GM21526 (cell line): ENCODE measurements at regions not wholly inside any gene's neighbourhood (a gene's known extent, or its start where the extent isn't known, plus 50 kb on each side); places are given as distances from the start of the nearest gene placed in this dataset.
"Not testable (repeated sequence)": the region's sequence is repeated elsewhere in the genome, so short reads cannot be mapped to it uniquely, and the experiment has no call there.

Source experiments
- ATAC-seq: cut with Tn5 transposase; IDR thresholded peaks from one replicate; pipeline ENCODE4 v1.9.1; 2021; ENCODE audit warnings: moderate library complexity; ENCODE audit not compliant: unreplicated experiment, low FRiP score

DNA sequence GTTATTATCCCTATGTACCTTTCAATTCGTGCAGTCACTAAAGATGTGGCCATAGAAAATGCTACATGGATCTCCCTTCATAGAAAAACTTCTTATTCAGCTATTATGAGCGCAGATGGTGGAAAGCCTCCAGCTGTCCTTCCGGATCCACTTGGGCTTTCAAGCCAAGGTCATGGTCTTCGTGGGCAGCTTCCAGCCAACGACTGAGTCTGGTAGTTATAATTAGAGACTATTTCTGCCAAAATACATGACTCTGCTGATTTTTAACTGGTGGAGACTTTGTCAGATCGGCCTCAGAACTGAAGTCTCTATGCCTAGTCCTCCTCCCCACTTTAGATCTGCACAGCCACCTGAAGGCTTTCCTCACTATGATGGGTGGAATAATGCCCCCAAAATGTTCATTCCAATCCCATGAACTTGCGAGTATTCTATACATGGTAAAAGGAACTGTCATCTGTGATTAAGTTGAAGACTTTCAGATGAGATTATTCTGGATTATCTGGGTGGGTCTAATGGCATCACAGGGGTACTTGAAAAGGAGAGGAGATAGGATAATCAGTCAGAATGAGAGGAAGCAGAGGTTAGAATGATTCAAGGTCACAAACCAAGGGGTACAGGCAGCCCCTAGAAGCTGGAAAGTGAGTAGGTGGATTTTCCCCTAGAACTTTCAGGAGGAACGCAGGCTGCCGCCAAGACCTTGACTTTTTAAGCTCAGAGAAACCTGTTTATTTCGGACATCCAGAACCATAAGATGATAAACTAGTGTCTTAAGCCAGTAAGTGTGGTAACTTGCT, 171.1 kb upstream of the CXCL13 start:
- no peak for ATAC-seq

DNA sequence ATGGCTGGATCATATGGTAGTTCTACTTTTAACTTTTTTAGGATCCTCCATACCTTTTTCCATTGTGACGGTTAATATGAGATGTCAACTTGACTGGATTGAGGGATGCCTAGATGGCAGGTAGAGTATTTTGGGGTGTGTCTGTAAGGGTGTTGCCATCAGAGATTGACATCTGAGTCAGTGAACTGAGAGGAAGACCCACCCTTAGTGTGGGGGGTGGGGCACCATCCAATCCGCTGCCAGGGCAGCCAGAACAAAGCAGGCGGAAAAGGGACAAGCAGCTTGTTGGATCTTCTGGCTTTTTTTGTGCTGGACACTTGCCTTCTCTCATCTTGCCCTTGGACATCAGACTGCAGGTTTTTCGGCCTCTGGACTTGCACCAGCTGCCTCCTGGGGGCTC, 168.5 kb upstream of the CXCL13 start:
- no peak for ATAC-seq

DNA sequence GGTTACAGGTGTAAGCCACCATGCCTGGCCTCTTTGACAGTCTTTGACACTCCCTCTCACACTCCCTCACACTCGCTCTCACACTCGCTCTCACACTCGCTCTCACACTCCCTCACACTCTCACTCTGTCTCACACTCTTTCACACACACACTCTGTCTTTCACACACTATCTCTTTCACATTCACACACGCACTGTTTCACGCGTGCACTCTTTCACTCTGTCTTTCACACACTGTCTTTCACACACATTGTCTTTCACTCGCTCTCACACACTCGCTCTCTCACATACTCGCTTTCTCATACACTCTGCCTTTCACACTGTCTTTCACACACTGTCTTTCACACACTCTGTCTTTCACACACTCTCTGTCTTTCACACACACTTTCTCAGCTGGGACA, 167.1 kb upstream of the CXCL13 start:
- no peak for ATAC-seq

DNA sequence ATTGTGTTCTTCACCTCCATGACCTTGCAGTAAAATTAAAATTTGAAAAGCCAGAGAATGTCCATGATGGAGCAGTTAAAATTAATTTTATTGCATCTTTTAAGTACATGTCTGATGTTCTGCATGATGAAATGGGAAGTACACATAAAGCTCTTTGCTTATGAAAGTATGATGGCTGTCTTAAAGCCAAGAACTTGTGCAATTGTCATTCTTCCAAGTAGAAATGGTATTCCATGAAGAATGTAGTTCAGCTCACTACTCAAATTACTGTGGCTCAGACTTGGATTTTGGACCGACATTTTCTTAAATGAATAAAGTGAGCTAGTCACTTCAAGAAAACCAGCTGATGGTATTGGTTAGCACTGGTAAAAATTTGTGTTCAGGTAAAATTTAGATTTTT, 161.7 kb upstream of the CXCL13 start:
- no peak for ATAC-seq

DNA sequence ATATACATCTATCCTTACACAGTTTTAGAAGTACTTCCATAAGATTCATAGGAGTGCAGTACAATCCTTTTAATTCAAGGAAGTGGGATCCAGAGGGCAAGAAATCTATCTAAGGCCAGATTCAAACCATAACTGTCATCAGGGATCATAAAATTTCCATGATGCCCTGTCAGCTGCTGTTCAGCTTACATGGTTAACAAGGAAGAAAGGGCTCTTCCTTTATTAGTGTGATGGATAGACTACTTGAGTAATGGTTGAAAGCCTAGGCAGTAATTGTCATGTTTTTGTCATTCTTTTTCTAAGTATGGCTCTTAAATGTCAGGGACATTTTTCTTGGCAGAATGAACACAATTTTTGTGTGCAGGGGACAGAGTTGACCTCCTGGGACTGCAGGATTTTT, 159.8 kb upstream of the CXCL13 start:
- no peak for ATAC-seq

DNA sequence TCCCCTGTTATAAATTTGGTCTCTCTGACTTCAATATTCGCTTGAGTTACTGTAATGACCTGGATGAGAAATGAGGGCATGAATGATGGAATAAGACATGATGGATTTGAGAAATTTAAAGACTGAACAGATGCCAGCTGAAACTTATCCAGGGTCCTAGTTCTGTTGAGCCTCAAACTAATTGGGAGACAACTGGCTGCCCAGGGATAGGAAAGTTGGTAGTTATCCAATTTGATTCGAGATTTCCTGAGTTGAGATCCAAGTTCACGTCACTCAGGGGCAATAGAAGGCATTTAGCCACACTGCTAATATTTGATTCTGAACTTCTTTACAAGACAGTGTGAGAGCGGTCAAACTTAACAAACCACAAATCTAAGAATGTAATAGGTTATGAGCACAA, 159.0 kb upstream of the CXCL13 start:
- ATAC-seq: no peak

DNA sequence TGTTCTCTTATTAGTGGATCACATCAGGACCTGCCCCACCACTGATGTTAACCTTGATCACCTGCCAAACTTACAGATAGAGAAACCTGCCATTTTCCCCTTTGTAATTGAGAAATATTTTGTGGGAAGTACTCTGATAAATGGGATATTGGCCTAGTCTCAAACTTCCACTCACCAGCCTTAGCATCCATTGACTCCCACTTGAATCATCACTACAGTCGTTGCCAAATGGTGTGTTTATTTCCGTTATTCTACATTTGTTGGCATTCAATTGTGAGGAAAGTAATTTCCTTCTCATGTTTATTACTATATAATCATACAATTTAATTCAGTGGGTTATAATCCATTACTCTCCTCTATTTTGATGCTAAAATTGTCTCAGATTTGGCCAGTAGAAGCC, 156.4 kb upstream of the CXCL13 start:
- no peak for ATAC-seq

DNA sequence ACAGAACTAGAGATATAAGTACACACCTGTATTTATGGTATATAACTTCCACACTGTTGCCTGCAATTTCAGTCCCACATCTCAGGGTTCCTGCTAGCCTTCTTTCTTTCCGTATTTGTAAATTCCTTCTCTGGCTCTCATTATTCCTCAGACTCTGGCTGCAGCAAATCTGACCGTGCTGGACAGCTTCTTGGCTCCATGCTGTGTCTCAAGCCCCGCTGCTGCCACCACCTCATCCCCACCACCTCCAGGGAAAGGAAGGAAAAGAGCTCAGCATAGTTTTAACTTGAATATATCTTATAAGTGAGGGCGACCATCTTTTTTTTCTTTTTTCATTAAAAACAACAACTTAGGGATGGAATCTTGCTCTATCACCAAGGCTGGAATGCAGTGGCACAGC, 155.6 kb upstream of the CXCL13 start:
- no peak for ATAC-seq

DNA sequence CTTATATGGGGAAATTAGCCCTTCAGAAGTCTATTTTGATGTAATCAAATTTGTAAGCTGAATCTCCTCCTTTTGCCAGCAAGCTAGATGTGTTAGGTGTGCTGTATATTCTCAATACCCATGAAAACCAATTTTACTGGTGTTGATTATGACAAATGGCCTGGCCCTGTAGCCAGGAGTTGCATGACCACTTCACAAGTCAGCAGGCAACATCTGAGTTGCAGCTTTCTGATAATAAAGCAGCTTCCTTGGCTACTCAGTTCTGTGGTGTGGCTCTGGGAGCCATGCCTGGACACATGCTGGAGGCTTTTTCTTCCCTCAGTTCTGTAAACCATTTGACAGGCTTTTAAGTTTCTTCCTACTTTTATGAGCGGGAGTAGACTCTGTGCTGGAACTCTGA, 154.1 kb upstream of the CXCL13 start:
- ATAC-seq: no peak

DNA sequence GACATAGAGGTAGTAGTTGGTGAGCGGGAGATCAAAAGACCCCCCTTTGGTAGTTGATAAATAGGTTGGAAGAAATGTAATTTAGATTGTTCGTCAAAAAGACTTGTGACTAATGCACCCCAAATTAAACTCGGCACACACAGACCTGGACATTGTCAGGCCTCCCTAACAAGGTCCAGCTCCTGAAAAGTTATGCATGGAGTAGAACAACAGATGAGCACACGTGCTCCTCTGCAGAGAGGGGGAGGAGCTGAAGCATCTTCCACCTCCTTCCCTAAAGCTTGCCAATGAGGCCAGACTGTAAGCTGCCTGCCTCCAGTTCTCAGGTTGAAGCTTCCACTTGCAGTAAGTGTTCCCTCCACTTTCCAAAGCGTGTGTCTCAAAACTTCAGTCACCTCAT, 153.5 kb upstream of the CXCL13 start:
- ATAC-seq: not testable (repeated sequence)

DNA sequence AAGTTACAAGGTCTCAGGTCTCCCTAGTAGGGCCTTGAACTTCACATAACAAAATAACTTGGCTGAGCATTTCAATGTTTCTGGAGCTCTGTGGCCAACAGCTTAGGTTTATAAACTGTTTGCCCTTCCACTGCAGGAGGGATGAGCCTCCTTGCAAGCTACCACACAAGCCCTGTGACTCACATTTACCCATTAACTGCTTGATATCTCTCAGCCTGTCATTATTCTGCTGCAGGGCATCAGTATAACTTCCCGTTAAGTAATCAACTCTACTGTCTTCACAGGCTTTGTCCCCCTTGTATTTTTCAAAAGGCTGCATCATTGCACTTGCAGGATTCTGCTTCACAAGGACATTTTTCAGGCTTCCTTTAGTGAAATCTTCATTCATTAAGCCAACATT, 151.7 kb upstream of the CXCL13 start:
- ATAC-seq: no peak

DNA sequence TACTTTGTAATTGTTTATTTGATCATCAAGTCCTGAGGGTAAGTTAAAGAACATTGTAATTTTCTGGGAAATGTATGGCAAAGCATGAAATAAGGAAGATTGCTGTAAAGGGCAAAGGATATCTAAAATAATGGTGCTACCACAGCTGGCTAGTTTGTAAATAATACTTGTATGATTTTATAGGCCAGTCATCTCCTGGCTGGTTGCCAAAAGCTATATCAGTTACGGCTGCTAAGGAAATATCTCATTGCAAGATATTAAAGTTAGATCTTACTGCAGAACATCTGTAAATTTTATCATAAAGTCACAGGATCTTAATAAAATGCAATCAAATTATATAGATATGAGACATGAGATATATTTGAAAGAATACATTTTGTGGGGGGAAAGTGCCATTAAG, 150.8 kb upstream of the CXCL13 start:
- no peak for ATAC-seq

DNA sequence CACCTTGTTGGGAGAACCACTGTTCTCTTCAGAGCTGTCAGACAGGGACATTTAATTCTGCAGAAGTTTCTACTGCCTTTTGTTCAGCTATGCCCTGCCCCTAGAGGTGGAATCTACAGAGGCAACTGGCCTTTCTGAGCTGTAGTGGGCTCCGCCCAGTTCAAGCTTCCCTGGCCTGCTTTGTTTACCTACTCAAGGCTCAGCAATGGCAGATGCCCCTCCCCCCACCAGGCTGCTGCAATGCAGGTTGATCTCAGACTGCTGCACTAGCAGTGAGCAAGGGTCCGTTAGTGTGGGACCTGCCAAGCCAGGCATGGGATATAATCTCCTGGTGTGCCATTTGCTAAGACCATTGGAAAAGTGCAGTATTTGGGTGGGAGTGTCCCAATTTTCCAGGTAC, 141.5 kb upstream of the CXCL13 start:
- not testable (repeated sequence) for ATAC-seq

DNA sequence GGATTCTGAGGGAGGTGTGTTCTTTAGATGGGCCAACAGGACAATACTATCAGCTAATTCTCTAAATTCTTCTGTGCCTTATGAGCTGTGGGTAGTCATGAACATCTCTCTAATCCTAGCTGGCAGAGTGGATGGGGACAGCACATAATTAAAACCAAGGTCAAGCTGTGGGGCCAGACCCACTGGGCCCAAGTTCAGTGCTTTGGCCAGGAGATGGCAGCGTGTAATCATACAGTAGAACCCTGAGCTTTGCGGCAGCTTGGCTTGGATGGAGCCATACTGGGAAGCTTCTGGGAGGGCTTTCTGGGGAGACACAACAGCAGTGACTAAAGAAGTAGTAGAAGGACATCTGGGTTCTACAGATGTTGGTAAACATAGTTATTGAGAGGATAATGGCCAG, 140.3 kb upstream of the CXCL13 start:
- ATAC-seq: no peak

DNA sequence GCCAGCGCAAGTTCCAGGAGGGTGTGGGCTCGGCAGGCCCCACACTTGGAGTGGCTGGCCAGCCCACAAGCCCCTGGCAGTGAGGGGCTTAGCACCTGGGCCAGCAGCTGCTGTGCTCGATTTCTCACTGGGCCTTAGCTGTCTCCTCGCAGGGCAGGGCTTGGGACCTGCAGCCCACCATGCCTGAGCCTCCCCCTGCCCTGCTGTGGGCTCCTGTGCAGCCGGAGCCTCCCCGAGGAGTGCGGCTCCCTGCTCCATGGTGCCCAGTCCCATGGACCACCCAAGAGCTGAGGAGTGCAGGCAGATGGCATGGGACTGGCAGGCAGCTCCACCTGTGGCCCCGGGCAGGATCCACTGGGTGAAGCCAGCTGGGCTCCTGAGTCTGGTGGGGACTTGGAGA, 139.2 kb upstream of the CXCL13 start:
- no peak for ATAC-seq

DNA sequence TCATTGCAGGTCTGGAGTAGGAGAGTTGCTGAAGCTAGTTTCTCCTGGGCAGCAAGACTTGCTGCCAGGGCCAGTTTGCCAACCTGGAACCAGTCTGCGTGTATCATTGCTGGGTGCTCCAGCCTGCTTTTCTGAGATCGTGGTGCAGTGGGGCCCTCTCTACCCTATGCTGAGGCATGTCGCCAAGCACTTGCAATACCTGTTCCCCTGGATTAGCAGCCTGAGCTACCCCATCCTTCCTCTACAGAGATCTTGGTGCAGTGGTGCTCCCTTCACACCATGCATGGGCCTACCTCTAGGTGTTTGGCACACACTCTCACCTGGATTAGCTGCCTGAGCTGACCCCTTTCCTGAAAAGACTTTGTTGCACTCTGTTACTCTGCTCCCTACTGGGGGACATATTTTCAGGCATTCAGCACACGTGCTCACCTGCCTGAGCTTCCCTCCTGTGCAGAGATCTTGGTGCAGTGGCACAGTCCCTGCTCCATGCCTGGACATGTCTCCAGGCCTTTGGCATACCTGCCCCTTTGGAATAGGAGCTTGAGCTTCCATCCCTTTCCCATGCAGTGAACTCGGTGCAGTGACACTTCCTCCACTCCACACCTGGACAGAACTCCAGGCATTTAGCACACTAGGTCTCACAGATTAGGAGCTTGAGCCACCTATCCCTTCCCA, 133.7 kb upstream of the CXCL13 start:
- ATAC-seq: no peak

DNA sequence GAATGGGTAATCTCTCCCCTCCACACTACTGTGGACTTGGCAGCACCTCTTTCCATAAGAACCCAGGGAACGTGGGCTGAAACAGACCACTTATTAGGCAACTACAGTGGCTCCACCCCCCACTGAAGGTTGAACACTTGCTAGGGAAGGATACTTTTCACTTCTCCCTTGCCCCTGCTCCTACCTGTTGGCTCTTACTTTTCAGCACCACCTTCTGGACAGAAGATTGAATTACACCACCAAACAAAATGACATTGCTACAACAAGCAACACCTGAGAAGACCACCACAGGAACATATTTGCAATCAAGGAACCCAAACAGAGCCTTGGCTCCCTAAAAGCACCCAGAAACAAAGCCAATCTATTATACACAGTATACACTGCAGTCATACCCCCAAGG, 132.1 kb upstream of the CXCL13 start:
- ATAC-seq: no peak

DNA sequence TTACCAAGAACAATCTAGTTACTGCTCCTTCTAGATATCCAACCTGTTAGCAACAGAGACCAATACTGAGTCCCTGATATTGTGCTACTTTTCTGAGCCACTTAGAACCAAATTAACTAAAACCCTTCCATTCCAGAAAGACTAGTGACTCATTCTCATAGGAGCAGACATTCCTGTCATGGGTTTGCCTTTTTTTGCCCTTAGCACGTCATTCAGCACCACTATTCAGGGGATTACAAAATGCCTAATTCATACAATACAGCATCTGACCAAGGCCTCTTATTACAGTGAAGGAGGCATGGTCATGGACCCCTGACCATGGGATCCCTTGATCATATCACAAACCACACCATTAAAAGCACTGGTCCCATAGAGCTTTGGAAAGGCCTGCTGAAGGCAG, 123.8 kb upstream of the CXCL13 start:
- no peak for ATAC-seq

DNA sequence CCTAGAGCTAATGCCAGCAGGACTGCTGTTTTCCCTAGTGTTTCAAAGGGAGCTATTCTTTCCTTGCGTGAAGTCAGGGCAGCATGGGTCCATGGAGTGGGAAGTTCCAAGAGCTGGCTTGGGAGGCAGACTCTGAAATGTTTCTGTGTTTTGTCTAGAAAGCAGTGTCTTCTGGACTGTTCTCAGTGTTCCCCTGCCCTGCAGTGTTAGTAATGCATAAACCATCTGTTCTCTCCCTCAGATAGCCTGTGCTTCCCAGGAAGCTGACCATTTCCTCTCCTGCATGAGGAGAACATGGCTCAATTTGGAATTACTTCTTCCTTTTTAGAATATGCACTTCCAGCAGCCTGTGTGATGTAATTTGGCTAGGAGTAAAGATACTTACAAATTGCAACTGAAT, 116.7 kb upstream of the CXCL13 start:
- ATAC-seq: no peak

DNA sequence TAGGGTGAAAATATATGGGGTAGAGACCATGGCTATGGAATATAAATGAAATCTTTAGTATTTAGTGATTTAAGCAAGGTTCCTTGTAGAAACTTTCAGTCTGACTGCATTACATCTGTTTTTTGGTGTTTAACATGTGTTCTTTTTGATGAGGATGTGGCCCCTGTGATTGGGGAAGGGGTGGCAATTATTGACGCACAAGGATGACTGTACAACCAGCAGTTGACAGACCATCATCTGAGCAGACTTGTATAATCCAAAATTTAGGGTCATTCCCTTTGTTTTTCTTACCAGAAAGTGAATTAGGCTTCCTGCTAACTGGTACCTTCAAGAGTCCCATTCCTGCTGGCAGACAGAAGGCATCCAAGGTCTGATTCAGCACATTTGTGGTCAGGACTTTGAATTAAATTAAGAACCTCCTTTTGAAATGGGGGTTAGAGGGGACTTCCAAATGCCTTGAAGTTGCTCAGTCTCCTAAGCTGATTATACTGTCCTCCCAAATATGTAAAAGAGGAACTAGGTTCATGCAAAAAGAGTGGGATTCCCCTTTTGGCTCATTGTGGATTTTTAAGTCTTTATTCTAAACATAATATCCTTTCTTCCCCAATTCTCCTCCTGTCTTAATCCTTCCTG, 112.4 kb upstream of the CXCL13 start:
- no peak for ATAC-seq

DNA sequence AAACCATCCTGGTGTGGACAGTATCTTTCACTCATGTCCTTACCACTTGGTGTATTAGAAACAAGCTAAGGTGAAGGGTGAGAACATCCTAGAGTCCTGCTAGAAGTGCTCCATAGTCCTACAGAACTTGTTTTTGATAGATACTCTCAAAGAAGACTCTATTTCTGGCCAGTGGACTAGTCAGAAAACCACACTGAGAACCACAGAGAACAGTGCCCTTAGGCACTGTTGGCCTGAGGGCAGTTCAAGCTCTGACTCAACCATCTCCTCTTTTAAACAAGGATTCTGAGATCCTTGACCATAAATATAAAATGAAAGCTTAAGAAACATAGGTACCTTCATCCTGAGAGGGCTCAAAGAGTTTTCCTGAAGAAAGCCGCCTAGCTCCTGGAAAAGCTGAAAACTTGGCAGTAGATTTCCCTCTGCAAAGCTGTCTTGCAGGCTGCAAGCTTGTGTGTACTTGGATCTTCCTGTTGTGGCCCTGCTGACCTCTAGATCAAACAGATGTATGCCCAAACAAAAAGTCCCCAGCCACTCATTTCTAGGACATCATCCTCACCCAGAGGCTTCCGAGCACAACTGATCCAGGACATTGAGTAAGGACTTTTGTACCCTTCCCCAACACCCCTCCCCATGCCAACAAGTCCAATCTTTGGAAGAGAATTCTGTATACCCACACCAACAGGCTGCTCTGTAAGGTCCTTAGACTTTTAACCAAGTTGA, 111.6 kb upstream of the CXCL13 start:
- no peak for ATAC-seq
